ENCODE measurements at regions not wholly inside any gene's neighbourhood (a gene's known extent, or its start where the extent isn't known, plus 50 kb on each side); places are given as distances from the start of the nearest gene placed in this dataset.

DNA sequence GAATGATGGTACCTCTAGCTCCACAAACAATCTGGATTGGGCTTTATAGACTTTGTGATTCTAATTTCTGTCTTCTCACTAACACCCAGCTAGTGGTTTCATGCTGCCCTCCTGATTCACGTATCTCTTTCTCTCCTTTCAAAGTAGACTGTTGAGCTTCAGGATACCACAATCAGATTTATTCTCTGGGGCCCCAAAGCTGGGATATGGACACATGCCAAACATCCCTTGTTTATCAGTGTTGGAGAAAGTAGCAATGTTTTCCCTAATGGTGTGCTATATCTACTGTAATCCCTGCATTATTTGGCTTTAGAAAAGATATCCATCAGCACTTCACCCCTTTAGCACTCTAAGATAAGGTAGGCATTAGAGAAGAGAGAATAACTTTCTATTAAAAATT is 361.0 kb downstream of the FGF10 start:
- Histone ChIP-seq H2AFZ (ENCODE audit: low read length) (no peak overlapping the region), H3K4me2 (ENCODE audit: low read depth, low read length, poor library complexity, severe bottlenecking) (no peak overlapping the region), H3K4me3 (ENCODE audit: low read length, poor library complexity, severe bottlenecking) (no peak overlapping the region), H3K4me1 (ENCODE audit: insufficient read depth, low read length, poor library complexity, severe bottlenecking) (no peaks in the 10 kb centered on the region), H4K20me1 (ENCODE audit: insufficient read depth, low read length, poor library complexity, severe bottlenecking) (no peaks in the 10 kb centered on the region), H3F3A (ENCODE audit: low read depth) (no peaks in the 10 kb centered on the region), H3K9me2 (replicated peaks; ENCODE audit: low read depth, low read length) (no peaks in the 10 kb centered on the region; the same call in 1 of the 2 replicates), H3K27me3 (ENCODE audit: insufficient read depth, low read length, poor library complexity, severe bottlenecking) (no peaks in the 10 kb centered on the region), H3K9me3 (ENCODE audit: insufficient read depth, low read depth, low read length) (no peaks in the 10 kb centered on the region), H3K9ac (ENCODE audit: low read depth, low read length, poor library complexity, severe bottlenecking) (no peak overlapping the region), H3K36me3 (ENCODE audit: insufficient read depth, low read length) (no peaks in the 10 kb centered on the region), H3K79me2 (ENCODE audit: insufficient read depth, low read length) (no peaks in the 10 kb centered on the region)
- TF ChIP-seq, protein P1, sequence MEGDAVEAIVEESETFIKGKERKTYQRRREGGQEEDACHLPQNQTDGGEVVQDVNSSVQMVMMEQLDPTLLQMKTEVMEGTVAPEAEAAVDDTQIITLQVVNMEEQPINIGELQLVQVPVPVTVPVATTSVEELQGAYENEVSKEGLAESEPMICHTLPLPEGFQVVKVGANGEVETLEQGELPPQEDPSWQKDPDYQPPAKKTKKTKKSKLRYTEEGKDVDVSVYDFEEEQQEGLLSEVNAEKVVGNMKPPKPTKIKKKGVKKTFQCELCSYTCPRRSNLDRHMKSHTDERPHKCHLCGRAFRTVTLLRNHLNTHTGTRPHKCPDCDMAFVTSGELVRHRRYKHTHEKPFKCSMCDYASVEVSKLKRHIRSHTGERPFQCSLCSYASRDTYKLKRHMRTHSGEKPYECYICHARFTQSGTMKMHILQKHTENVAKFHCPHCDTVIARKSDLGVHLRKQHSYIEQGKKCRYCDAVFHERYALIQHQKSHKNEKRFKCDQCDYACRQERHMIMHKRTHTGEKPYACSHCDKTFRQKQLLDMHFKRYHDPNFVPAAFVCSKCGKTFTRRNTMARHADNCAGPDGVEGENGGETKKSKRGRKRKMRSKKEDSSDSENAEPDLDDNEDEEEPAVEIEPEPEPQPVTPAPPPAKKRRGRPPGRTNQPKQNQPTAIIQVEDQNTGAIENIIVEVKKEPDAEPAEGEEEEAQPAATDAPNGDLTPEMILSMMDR (conservative IDR thresholded peaks at IDR 0.05; ENCODE audit: low read length): no peak
- TF ChIP-seq EZH2phosphoT487 (IDR thresholded peaks at IDR 0.05; ENCODE audit: borderline replicate concordance): no peak

- no peaks in the 10 kb centered on the region for H4K20me1 ChIP-seq (ENCODE audit: insufficient read depth, low read length, poor library complexity, severe bottlenecking)
Measured at GRCh38 chr5:44022622-44023021, 366.6 kb downstream of the FGF10 start.

GRCh38 chr5:44011518-44011917 is 377.7 kb downstream of the FGF10 start:
- Histone ChIP-seq H3F3A (ENCODE audit: low read depth) (no peaks in the 10 kb centered on the region), H3K27me3 (ENCODE audit: insufficient read depth, low read length, poor library complexity, severe bottlenecking) (no peaks in the 10 kb centered on the region), H3K9ac (ENCODE audit: low read depth, low read length, poor library complexity, severe bottlenecking) (no peak overlapping the region), H3K79me2 (ENCODE audit: insufficient read depth, low read length) (no peaks in the 10 kb centered on the region), H3K9me2 (replicated peaks; ENCODE audit: low read depth, low read length) (no peaks in the 10 kb centered on the region), H2AFZ (ENCODE audit: low read length) (no peak overlapping the region), H3K4me3 (ENCODE audit: low read length, poor library complexity, severe bottlenecking) (no peak overlapping the region), H3K36me3 (ENCODE audit: insufficient read depth, low read length) (no peaks in the 10 kb centered on the region), H3K4me1 (ENCODE audit: insufficient read depth, low read length, poor library complexity, severe bottlenecking) (no peaks in the 10 kb centered on the region), H3K4me2 (ENCODE audit: low read depth, low read length, poor library complexity, severe bottlenecking) (no peak overlapping the region), H4K20me1 (ENCODE audit: insufficient read depth, low read length, poor library complexity, severe bottlenecking) (no peaks in the 10 kb centered on the region), H3K9me3 (ENCODE audit: insufficient read depth, low read depth, low read length) (no peaks in the 10 kb centered on the region; the same call in 1 of the 2 replicates)
- TF ChIP-seq EZH2phosphoT487 (IDR thresholded peaks at IDR 0.05; ENCODE audit: borderline replicate concordance): no peak
- TF ChIP-seq, protein P1 (conservative IDR thresholded peaks at IDR 0.05; ENCODE audit: low read length): no peak

More at GRCh38 chr5:44022622-44023021, 366.6 kb downstream of the FGF10 start:
- TF ChIP-seq, protein P1 (conservative IDR thresholded peaks at IDR 0.05; ENCODE audit: low read length): no peak
- no peak for TF ChIP-seq EZH2phosphoT487 (IDR thresholded peaks at IDR 0.05; ENCODE audit: borderline replicate concordance)
- H3K4me3 ChIP-seq (ENCODE audit: low read length, poor library complexity, severe bottlenecking): no peak overlapping the region
- H3K36me3 ChIP-seq (ENCODE audit: insufficient read depth, low read length): no peaks in the 10 kb centered on the region
- H3K9me2 ChIP-seq (replicated peaks; ENCODE audit: low read depth, low read length): no peaks in the 10 kb centered on the region; the same call in 1 of the 2 replicates
- H3K9ac ChIP-seq (ENCODE audit: low read depth, low read length, poor library complexity, severe bottlenecking): no peak overlapping the region
- no peaks in the 10 kb centered on the region for H3K79me2 ChIP-seq (ENCODE audit: insufficient read depth, low read length)
- H3F3A ChIP-seq (ENCODE audit: low read depth): no peaks in the 10 kb centered on the region
- no peaks in the 10 kb centered on the region for H3K9me3 ChIP-seq (ENCODE audit: insufficient read depth, low read depth, low read length)
- no peaks in the 10 kb centered on the region for H3K4me1 ChIP-seq (ENCODE audit: insufficient read depth, low read length, poor library complexity, severe bottlenecking)
- H3K27me3 ChIP-seq (ENCODE audit: insufficient read depth, low read length, poor library complexity, severe bottlenecking): no peaks in the 10 kb centered on the region
- H2AFZ ChIP-seq (ENCODE audit: low read length): no peak overlapping the region
- no peak overlapping the region for H3K4me2 ChIP-seq (ENCODE audit: low read depth, low read length, poor library complexity, severe bottlenecking)

Data from Loucy (cell line).